ENCODE measurements at regions not wholly inside any gene's neighbourhood (a gene's known extent, or its start where the extent isn't known, plus 50 kb on each side); places are given as distances from the start of the nearest gene placed in this dataset.

- POLR2A ChIA-PET, result no interaction called here
- no peaks in the 10 kb centered on the region for H3K9me3 Mint-ChIP-seq
- CTCF ChIA-PET, result interaction anchor here (0.5 to 1.0 kb wide), 2 partner anchors 43 to 1184 kb away, joined by 3 read pairs; no protein-coding TSS in a partner anchor
- TF ChIP-seq PRRX2 (CRISPR knock-in tag; IDR thresholded peaks at IDR 0.05) (no peak), GABPB1 (CRISPR knock-in tag; IDR thresholded peaks at IDR 0.05) (no peak), ZNF671 (CRISPR knock-in tag; IDR thresholded peaks at IDR 0.05) (no peak), CBFB (CRISPR knock-in tag; IDR thresholded peaks at IDR 0.05; ENCODE audit: low read depth) (no peak), ZNF416 (CRISPR knock-in tag; IDR thresholded peaks at IDR 0.05) (no peak), NFE2L1 (CRISPR knock-in tag; IDR thresholded peaks at IDR 0.05) (no peak), FOXJ3 (CRISPR knock-in tag; IDR thresholded peaks at IDR 0.05; ENCODE audit: borderline replicate concordance) (no peak)
- TF ChIP-seq, protein P1, sequence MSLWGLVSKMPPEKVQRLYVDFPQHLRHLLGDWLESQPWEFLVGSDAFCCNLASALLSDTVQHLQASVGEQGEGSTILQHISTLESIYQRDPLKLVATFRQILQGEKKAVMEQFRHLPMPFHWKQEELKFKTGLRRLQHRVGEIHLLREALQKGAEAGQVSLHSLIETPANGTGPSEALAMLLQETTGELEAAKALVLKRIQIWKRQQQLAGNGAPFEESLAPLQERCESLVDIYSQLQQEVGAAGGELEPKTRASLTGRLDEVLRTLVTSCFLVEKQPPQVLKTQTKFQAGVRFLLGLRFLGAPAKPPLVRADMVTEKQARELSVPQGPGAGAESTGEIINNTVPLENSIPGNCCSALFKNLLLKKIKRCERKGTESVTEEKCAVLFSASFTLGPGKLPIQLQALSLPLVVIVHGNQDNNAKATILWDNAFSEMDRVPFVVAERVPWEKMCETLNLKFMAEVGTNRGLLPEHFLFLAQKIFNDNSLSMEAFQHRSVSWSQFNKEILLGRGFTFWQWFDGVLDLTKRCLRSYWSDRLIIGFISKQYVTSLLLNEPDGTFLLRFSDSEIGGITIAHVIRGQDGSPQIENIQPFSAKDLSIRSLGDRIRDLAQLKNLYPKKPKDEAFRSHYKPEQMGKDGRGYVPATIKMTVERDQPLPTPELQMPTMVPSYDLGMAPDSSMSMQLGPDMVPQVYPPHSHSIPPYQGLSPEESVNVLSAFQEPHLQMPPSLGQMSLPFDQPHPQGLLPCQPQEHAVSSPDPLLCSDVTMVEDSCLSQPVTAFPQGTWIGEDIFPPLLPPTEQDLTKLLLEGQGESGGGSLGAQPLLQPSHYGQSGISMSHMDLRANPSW (CRISPR knock-in tag; conservative IDR thresholded peaks at IDR 0.05; ENCODE audit: low read depth), result no peak
- TF ChIP-seq, protein P2, sequence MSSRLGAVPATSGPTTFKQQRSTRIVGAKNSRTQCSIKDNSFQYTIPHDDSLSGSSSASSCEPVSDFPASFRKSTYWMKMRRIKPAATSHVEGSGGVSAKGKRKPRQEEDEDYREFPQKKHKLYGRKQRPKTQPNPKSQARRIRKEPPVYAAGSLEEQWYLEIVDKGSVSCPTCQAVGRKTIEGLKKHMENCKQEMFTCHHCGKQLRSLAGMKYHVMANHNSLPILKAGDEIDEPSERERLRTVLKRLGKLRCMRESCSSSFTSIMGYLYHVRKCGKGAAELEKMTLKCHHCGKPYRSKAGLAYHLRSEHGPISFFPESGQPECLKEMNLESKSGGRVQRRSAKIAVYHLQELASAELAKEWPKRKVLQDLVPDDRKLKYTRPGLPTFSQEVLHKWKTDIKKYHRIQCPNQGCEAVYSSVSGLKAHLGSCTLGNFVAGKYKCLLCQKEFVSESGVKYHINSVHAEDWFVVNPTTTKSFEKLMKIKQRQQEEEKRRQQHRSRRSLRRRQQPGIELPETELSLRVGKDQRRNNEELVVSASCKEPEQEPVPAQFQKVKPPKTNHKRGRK (CRISPR knock-in tag; IDR thresholded peaks at IDR 0.05; ENCODE audit: borderline replicate concordance), result no peak
- H3K36me3 Mint-ChIP-seq, result no peaks in the 10 kb centered on the region
- no peak overlapping the region for H3K27ac Mint-ChIP-seq
- no peak for DNase-seq (ENCODE audit: low spot score)
- 0 out of 2 replicates have a peak, but pooled peaks cover 6% of the 10 kb centered on the region for H3K4me1 Mint-ChIP-seq
- peak; percentile 87 for ATAC-seq
- no peak overlapping the region for H3K4me3 Mint-ChIP-seq
- no peaks in the 10 kb centered on the region for H3K27me3 Mint-ChIP-seq (ENCODE audit: low read depth)
Observed at GRCh38 chr13:38538422-38538821, 148.5 kb upstream of the FREM2 start.

DNA sequence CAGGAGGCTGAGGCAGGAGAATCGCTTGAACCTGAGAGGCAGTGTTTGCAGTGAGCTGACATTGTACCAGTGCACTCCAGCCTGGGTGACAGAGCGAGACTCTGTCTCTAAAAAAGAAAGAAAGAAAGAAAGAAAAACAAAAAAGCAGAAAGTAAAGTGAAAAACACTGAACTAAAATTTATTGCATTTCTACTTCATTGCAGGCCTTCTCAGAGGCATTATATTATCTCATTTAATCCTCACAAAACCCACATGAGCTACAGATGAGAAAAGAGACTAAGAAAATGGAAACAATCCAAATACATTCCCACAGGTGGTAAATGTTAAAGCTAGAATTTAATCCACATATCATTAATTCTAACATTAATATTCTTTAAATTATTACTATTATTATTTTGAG lies 147.2 kb upstream of the FREM2 start:
- Mint-ChIP-seq H3K4me1 (0 out of 2 replicates have a peak, but pooled peaks cover 6% of the 10 kb centered on the region), H3K27me3 (ENCODE audit: low read depth) (no peaks in the 10 kb centered on the region), H3K36me3 (no peaks in the 10 kb centered on the region), H3K27ac (no peak overlapping the region), H3K4me3 (no peak overlapping the region), H3K9me3 (no peaks in the 10 kb centered on the region)
- CTCF ChIA-PET, result no interaction called here
- POLR2A ChIA-PET, result no interaction called here
- TF ChIP-seq HMGA2 (CRISPR knock-in tag; IDR thresholded peaks at IDR 0.05), result no peak
- no peak for TF ChIP-seq NFE2L1 (CRISPR knock-in tag; IDR thresholded peaks at IDR 0.05)
- TF ChIP-seq GRHL2 (CRISPR knock-in tag; IDR thresholded peaks at IDR 0.05; ENCODE audit: insufficient replicate concordance, severe bottlenecking), result no peak
- no peak for TF ChIP-seq RELA (CRISPR knock-in tag; IDR thresholded peaks at IDR 0.05; ENCODE audit: borderline replicate concordance)
- no peak for TF ChIP-seq ATF3 (CRISPR knock-in tag; conservative IDR thresholded peaks at IDR 0.05)
- no peak for TF ChIP-seq IRF2 (CRISPR knock-in tag; IDR thresholded peaks at IDR 0.05; ENCODE audit: borderline replicate concordance, low read depth)
- no peak for TF ChIP-seq E2F4 (CRISPR knock-in tag; IDR thresholded peaks at IDR 0.05; ENCODE audit: borderline replicate concordance, low read depth)
- TF ChIP-seq ATF6 (CRISPR knock-in tag; IDR thresholded peaks at IDR 0.05), result no peak
- no peak for TF ChIP-seq NFYB (CRISPR knock-in tag; conservative IDR thresholded peaks at IDR 0.05; ENCODE audit: low read depth)
- TF ChIP-seq SP1 (CRISPR knock-in tag; conservative IDR thresholded peaks at IDR 0.05), result no peak
- no peak for TF ChIP-seq JAZF1 (CRISPR knock-in tag; IDR thresholded peaks at IDR 0.05)
- TF ChIP-seq ZBTB43 (CRISPR knock-in tag; IDR thresholded peaks at IDR 0.05), result no peak
- TF ChIP-seq, protein P3, sequence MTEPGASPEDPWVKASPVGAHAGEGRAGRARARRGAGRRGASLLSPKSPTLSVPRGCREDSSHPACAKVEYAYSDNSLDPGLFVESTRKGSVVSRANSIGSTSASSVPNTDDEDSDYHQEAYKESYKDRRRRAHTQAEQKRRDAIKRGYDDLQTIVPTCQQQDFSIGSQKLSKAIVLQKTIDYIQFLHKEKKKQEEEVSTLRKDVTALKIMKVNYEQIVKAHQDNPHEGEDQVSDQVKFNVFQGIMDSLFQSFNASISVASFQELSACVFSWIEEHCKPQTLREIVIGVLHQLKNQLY (CRISPR knock-in tag; IDR thresholded peaks at IDR 0.05), result no peak
- no peak for TF ChIP-seq ZNF671 (CRISPR knock-in tag; IDR thresholded peaks at IDR 0.05)
- TF ChIP-seq ELF4 (CRISPR knock-in tag; IDR thresholded peaks at IDR 0.05; ENCODE audit: low read depth), result no peak
- no peak for TF ChIP-seq GABPB1 (CRISPR knock-in tag; IDR thresholded peaks at IDR 0.05)
- TF ChIP-seq SOX15 (CRISPR knock-in tag; IDR thresholded peaks at IDR 0.05), result no peak
- no peak for ATAC-seq
- DNase-seq (ENCODE audit: low spot score), result no peak
